ENCODE measurements at regions not wholly inside any gene's neighbourhood (a gene's known extent, or its start where the extent isn't known, plus 50 kb on each side); places are given as distances from the start of the nearest gene placed in this dataset.

GRCh38 chr2:19426144-19426543 is 67.7 kb upstream of the OSR1 start:
- no peak for DNase-seq (ENCODE audit: extremely low spot score, insufficient read length, low read depth)
- FAIRE-seq = no peak

GRCh38 chr2:19425419-19425818 is 67.0 kb upstream of the OSR1 start:
- no peak for DNase-seq (ENCODE audit: extremely low spot score, insufficient read length, low read depth)
- FAIRE-seq = no peak

GRCh38 chr2:19419211-19419880 is 60.9 kb upstream of the OSR1 start:
- FAIRE-seq (no peak), DNase-seq (ENCODE audit: extremely low spot score, insufficient read length, low read depth) (no peak)

- DNase-seq (ENCODE audit: extremely low spot score, insufficient read length, low read depth) (no peak), FAIRE-seq (no peak)
These were observed 58.6 kb upstream of the OSR1 start for GRCh38 chr2:19416784-19417684.

- FAIRE-seq (no peak), DNase-seq (ENCODE audit: extremely low spot score, insufficient read length, low read depth) (no peak)
These were observed 57.7 kb upstream of the OSR1 start for GRCh38 chr2:19416083-19416482.

GRCh38 chr2:19409046-19409445 is 50.6 kb upstream of the OSR1 start:
- no peak for FAIRE-seq

GRCh38 chr2:19408592-19408991 is 50.2 kb upstream of the OSR1 start:
- no peak for FAIRE-seq
- no peak for DNase-seq (ENCODE audit: extremely low spot score, insufficient read length, low read depth)

More at GRCh38 chr2:19409046-19409445, 50.6 kb upstream of the OSR1 start:
- no peak for DNase-seq (ENCODE audit: extremely low spot score, insufficient read length, low read depth)

Measured in GM18507 (cell line).